Liver (tissue), 8 donors: ENCODE measurements at regions not wholly inside any gene's neighbourhood (a gene's known extent, or its start where the extent isn't known, plus 50 kb on each side); places are given as distances from the start of the nearest gene placed in this dataset.

Experiments
- DNase-seq: peaks from one replicate; pipeline ENCODE4 v3.0.0-alpha.2; 2017; ENCODE audit warnings: low spot score
- H3K27ac ChIP-seq, 2 donors: one replicate each; pipeline ENCODE4 v1.7.0; 2013; ENCODE audit warnings: inconsistent platforms in 2 of 2, low read length in 2 of 2, control low read depth in 1 of 2, low read depth in 1 of 2, mild to moderate bottlenecking in 1 of 2
- H3K27me3 ChIP-seq, 4 donors: one replicate each; pipeline versions ENCODE4 v1.6.1 to v1.7.0; 2013; ENCODE audit warnings: low read length in 3 of 4, inconsistent platforms in 1 of 4, mild to moderate bottlenecking in 1 of 4, moderate library complexity in 1 of 4; ENCODE audit not compliant: control insufficient read depth in 4 of 4, insufficient read depth in 4 of 4
- H3K36me3 ChIP-seq, 4 donors: one replicate each; pipeline versions ENCODE4 v1.6.1 to v1.7.0; 2013; ENCODE audit warnings: low read length in 3 of 4, mild to moderate bottlenecking in 3 of 4, low read depth in 1 of 4, moderate library complexity in 1 of 4; ENCODE audit not compliant: control insufficient read depth in 4 of 4, insufficient read depth in 3 of 4
- H3K4me1 ChIP-seq, 4 donors: one replicate each; pipeline versions ENCODE4 v1.6.1 to v1.7.0; 2013; ENCODE audit warnings: low read length in 3 of 4, mild to moderate bottlenecking in 3 of 4, moderate library complexity in 1 of 4; ENCODE audit not compliant: control insufficient read depth in 4 of 4, insufficient read depth in 4 of 4
- H3K4me3 ChIP-seq, 3 donors: one replicate each; pipeline versions ENCODE4 v1.6.1 to v1.7.0; 2013; ENCODE audit warnings: low read length in 3 of 3, control low read depth in 1 of 3, low read depth in 1 of 3, mild to moderate bottlenecking in 1 of 3
- H3K9ac ChIP-seq, 2 donors: one replicate each; pipeline ENCODE4 v1.7.0; 2013; ENCODE audit warnings: low read length in 2 of 2, mild to moderate bottlenecking in 2 of 2, moderate library complexity in 2 of 2, control low read depth in 1 of 2, low read depth in 1 of 2
- H3K9me3 ChIP-seq, 4 donors: one replicate each; pipeline versions ENCODE4 v1.6.1 to v1.7.0; 2013; ENCODE audit warnings: low read length in 3 of 4; ENCODE audit not compliant: control insufficient read depth in 4 of 4
- EGR1 ChIP-seq, 2 donors: IDR thresholded peaks; 2 replicates each; pipeline ENCODE4 v1.6.1; 2016 to 2018; ENCODE audit warnings: antibody characterized with exemption in 2 of 2, low read depth in 2 of 2
- FOXA1 ChIP-seq: IDR thresholded peaks from 2 replicates; pipeline ENCODE4 v1.6.1; 2016; ENCODE audit warnings: antibody characterized with exemption
- GABPA ChIP-seq, 2 donors: IDR thresholded peaks in 1 of 2; conservative IDR thresholded peaks in 1 of 2; 2 replicates each; pipeline ENCODE4 v1.6.1; 2016; ENCODE audit warnings: antibody characterized with exemption in 2 of 2, mild to moderate bottlenecking in 1 of 2, moderate library complexity in 1 of 2
- HNF4A ChIP-seq, 2 donors: conservative IDR thresholded peaks; 2 replicates each; pipeline ENCODE4 v1.6.1; 2016; ENCODE audit warnings: antibody characterized with exemption in 2 of 2, mild to moderate bottlenecking in 2 of 2
- HNF4G ChIP-seq: IDR thresholded peaks from 2 replicates; pipeline ENCODE4 v1.6.1; 2016; ENCODE audit warnings: antibody characterized with exemption
- JUND ChIP-seq, 2 donors: IDR thresholded peaks; 2 replicates each; pipeline ENCODE4 v1.6.1; 2016; ENCODE audit warnings: antibody characterized with exemption in 2 of 2
- NR2F2 ChIP-seq: IDR thresholded peaks from 2 replicates; pipeline ENCODE4 v1.6.1; 2016; ENCODE audit warnings: antibody characterized with exemption
- RAD21 ChIP-seq, 2 donors: IDR thresholded peaks; 2 replicates each; pipeline ENCODE4 v1.6.1; 2016; ENCODE audit warnings: antibody characterized with exemption in 2 of 2, mild to moderate bottlenecking in 2 of 2
- REST ChIP-seq: IDR thresholded peaks from 2 replicates; pipeline ENCODE4 v1.6.1; 2016; ENCODE audit warnings: antibody characterized with exemption, mild to moderate bottlenecking
- RXRA ChIP-seq, 2 donors: IDR thresholded peaks; 2 replicates each; pipeline ENCODE4 v1.6.1; 2017 to 2018; ENCODE audit warnings: antibody characterized with exemption in 2 of 2, mild to moderate bottlenecking in 1 of 2
- SP1 ChIP-seq: IDR thresholded peaks from 2 replicates; pipeline ENCODE4 v1.6.1; 2018; ENCODE audit warnings: antibody characterized with exemption, mild to moderate bottlenecking
- TAF1 ChIP-seq: conservative IDR thresholded peaks from 2 replicates; pipeline ENCODE4 v1.6.1; 2016; ENCODE audit warnings: antibody characterized with exemption, mild to moderate bottlenecking
- YY1 ChIP-seq: IDR thresholded peaks from 2 replicates; pipeline ENCODE4 v1.6.1; 2016; ENCODE audit warnings: antibody characterized with exemption, mild to moderate bottlenecking
- ZBTB33 ChIP-seq: IDR thresholded peaks from 2 replicates; pipeline ENCODE4 v1.6.1; 2016; ENCODE audit warnings: antibody characterized with exemption
- WGBS: extraction: QIAGEN DNeasy Blood & Tissue Kit; methylation state at CpG from one replicate; pipeline ENCODE4 v1.1.7; 2013; 5-methylcytosine and 5-hydroxymethylcytosine counted together
- TF ChIP-seq, protein P1 (sequence below): IDR thresholded peaks from 2 replicates; pipeline ENCODE4 v1.6.1; 2016; ENCODE audit warnings: antibody characterized with exemption
- TF ChIP-seq, protein P2 (sequence below): fragments of 150-350 bp; IDR thresholded peaks from 2 replicates; pipeline ENCODE4 v1.5.1; 2017; ENCODE audit warnings: improper control_type of control experiment, low read depth, low read length; ENCODE audit not compliant: missing input control
- donor health status: healthy.
- donor health status: healthy.
- donor health status: healthy.
- donor health status: healthy.
- donor health status: healthy.

GRCh38 chr11:14585438-14585837, 58.2 kb upstream of the PDE3B start:
- Histone ChIP-seq H3K4me3 (no peak overlapping the region), H3K9me3 (no peaks in the 10 kb centered on the region), H3K4me1 (peaks cover 2 to 30% (median 23%) of the 10 kb centered on the region in 4 donors), H3K9ac (no peak overlapping the region), H3K27me3 (no peaks in the 10 kb centered on the region), H3K36me3 (no peaks in the 10 kb centered on the region), H3K27ac (no peak overlapping the region)
- 85% methylated on average over 2 of the region's 2 CpGs for WGBS
- no peak for DNase-seq
- no peak for TF ChIP-seq HNF4G
- TF ChIP-seq EGR1 (IDR thresholded peaks at IDR 0.05; ENCODE audit: low read depth in 2 of 2), result no peak
- no peak for TF ChIP-seq SP1
- TF ChIP-seq RAD21 (IDR thresholded peaks at IDR 0.05), result no peak
- TF ChIP-seq JUND (IDR thresholded peaks at IDR 0.05), result no peak
- TF ChIP-seq RXRA (IDR thresholded peaks at IDR 0.05), result no peak
- TF ChIP-seq, protein P1, sequence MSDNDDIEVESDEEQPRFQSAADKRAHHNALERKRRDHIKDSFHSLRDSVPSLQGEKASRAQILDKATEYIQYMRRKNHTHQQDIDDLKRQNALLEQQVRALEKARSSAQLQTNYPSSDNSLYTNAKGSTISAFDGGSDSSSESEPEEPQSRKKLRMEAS, result no peak
- TF ChIP-seq FOXA1, result no peak
- no peak for TF ChIP-seq HNF4A (conservative IDR thresholded peaks at IDR 0.05)
- TF ChIP-seq REST, result no peak
- TF ChIP-seq ZBTB33, result no peak
- no peak for TF ChIP-seq NR2F2
- TF ChIP-seq TAF1, result no peak
- TF ChIP-seq, protein P2, sequence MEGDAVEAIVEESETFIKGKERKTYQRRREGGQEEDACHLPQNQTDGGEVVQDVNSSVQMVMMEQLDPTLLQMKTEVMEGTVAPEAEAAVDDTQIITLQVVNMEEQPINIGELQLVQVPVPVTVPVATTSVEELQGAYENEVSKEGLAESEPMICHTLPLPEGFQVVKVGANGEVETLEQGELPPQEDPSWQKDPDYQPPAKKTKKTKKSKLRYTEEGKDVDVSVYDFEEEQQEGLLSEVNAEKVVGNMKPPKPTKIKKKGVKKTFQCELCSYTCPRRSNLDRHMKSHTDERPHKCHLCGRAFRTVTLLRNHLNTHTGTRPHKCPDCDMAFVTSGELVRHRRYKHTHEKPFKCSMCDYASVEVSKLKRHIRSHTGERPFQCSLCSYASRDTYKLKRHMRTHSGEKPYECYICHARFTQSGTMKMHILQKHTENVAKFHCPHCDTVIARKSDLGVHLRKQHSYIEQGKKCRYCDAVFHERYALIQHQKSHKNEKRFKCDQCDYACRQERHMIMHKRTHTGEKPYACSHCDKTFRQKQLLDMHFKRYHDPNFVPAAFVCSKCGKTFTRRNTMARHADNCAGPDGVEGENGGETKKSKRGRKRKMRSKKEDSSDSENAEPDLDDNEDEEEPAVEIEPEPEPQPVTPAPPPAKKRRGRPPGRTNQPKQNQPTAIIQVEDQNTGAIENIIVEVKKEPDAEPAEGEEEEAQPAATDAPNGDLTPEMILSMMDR, result no peak
- TF ChIP-seq YY1, result no peak
- TF ChIP-seq GABPA (IDR thresholded peaks at IDR 0.05 in 1 of 2, conservative IDR thresholded peaks at IDR 0.05 in 1 of 2), result no peak

DNA sequence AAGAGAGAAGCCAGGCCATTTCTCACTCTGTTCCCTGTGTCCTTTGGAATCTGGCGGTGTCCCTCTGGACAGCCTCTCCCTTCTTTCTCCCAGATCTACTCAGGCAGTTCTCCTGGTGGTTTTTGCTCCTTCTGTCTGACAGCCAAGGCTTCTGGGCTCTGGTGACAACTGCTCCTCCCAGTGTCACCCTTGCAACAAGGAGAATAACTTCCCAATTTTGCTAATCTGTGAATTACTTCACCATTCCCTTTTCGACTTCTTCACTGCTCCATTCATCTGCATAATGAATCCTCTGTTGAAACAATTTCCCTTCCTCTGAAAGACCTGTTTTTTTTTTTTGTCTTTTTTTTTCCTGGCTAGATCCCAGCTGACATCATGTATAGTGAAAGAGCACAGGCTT, 56.3 kb upstream of the PDE3B start:
- no peak overlapping the region for H3K9ac ChIP-seq
- H3K36me3 ChIP-seq, result no peaks in the 10 kb centered on the region
- 80% methylated on average over 2 of the region's 2 CpGs for WGBS
- no peaks in the 10 kb centered on the region for H3K9me3 ChIP-seq
- no peaks in the 10 kb centered on the region for H3K27me3 ChIP-seq
- DNase-seq, result no peak
- no peak for TF ChIP-seq RXRA (IDR thresholded peaks at IDR 0.05)
- peak in 1 of 2 donors; percentile 5 for TF ChIP-seq RAD21 (IDR thresholded peaks at IDR 0.05)
- no peak overlapping the region for H3K4me3 ChIP-seq
- H3K27ac ChIP-seq, result no peak overlapping the region
- peaks cover 2 to 27% (median 20%) of the 10 kb centered on the region in 4 donors for H3K4me1 ChIP-seq
